ENCODE measurements at regions not wholly inside any gene's neighbourhood (a gene's known extent, or its start where the extent isn't known, plus 50 kb on each side); places are given as distances from the start of the nearest gene placed in this dataset.

GRCh38 chr18:54466248-54467005 lies 108.7 kb downstream of the C18orf54 start:
- Mint-ChIP-seq H3K27me3 (ENCODE audit: low read depth in 3 of 3) (peaks cover 0 to 5% (median 1%) of the 10 kb centered on the region in 3 donors), H3K4me3 (no peak overlapping the region), H3K9me3 (peaks cover 0 to 3% (median 2%) of the 10 kb centered on the region in 7 donors), H3K4me1 (no peaks in the 10 kb centered on the region), H3K27ac (no peak overlapping the region), H3K36me3 (no peaks in the 10 kb centered on the region)
- no peak for TF ChIP-seq CTCF (IDR thresholded peaks at IDR 0.05)
- no peak overlapping the region for H3K27ac ChIP-seq (ENCODE audit: low read depth in 1 of 2, low read length in 2 of 2)
- H3K4me3 ChIP-seq (replicated peaks in 1 of 3; ENCODE audit: low read depth in 2 of 3, low read length in 3 of 3) = no peak overlapping the region
- no peaks in the 10 kb centered on the region for H3K27me3 ChIP-seq (ENCODE audit: control insufficient read depth in 2 of 2, insufficient read depth in 2 of 2, low read length in 2 of 2)
- no peaks in the 10 kb centered on the region for H3K79me2 ChIP-seq (ENCODE audit: insufficient read depth, low read length)
- H3K36me3 ChIP-seq (replicated peaks in 1 of 2; ENCODE audit: control insufficient read depth in 1 of 2, insufficient read depth in 2 of 2, low read length in 2 of 2) = no peaks in the 10 kb centered on the region
- H3K9ac ChIP-seq (ENCODE audit: insufficient read depth, low read length, poor library complexity, severe bottlenecking) = no peak overlapping the region
- peaks cover 0 to 6% of the 10 kb centered on the region in 2 donors for H3K9me3 ChIP-seq (replicated peaks in 1 of 2; ENCODE audit: control insufficient read depth in 1 of 2, insufficient read depth in 1 of 2, low read length in 2 of 2)
- intact Hi-C loops (cut with micrococcal nuclease) = no loop called here
- H4K20me1 ChIP-seq (ENCODE audit: insufficient read depth, low read length) = no peaks in the 10 kb centered on the region
- WGBS (ENCODE audit: insufficient coverage) = 100% methylated on average over 1 of the region's 3 CpGs
- no peak for DNase-seq
- no peaks in the 10 kb centered on the region for H3K4me1 ChIP-seq (ENCODE audit: control insufficient read depth in 1 of 2, insufficient read depth in 2 of 2, low read length in 2 of 2)
- H2AFZ ChIP-seq (ENCODE audit: insufficient read depth, low read depth, low read length, poor library complexity, severe bottlenecking) = no peak overlapping the region
- no peak overlapping the region for H3K4me2 ChIP-seq (replicated peaks; ENCODE audit: extremely low read depth, low read length, poor library complexity, severe bottlenecking)

GRCh38 chr18:54479365-54479764 lies 111.7 kb upstream of the DYNAP start:
- H3K9me3 ChIP-seq (replicated peaks in 1 of 2; ENCODE audit: control insufficient read depth in 1 of 2, insufficient read depth in 1 of 2, low read length in 2 of 2) = no peaks in the 10 kb centered on the region
- no peaks in the 10 kb centered on the region for H3K27me3 ChIP-seq (ENCODE audit: control insufficient read depth in 2 of 2, insufficient read depth in 2 of 2, low read length in 2 of 2)
- no peak overlapping the region for H3K27ac Mint-ChIP-seq
- no CpG with 5 or more reads among the region's 5 CpGs for WGBS (ENCODE audit: insufficient coverage)
- no peak overlapping the region for H3K9ac ChIP-seq (ENCODE audit: insufficient read depth, low read length, poor library complexity, severe bottlenecking)
- no peak overlapping the region for H2AFZ ChIP-seq (ENCODE audit: insufficient read depth, low read depth, low read length, poor library complexity, severe bottlenecking)
- no peaks in the 10 kb centered on the region for H3K36me3 ChIP-seq (replicated peaks in 1 of 2; ENCODE audit: control insufficient read depth in 1 of 2, insufficient read depth in 2 of 2, low read length in 2 of 2)
- no peaks in the 10 kb centered on the region for H4K20me1 ChIP-seq (ENCODE audit: insufficient read depth, low read length)
- TF ChIP-seq CTCF (IDR thresholded peaks at IDR 0.05) = no peak
- no peaks in the 10 kb centered on the region for H3K4me1 ChIP-seq (ENCODE audit: control insufficient read depth in 1 of 2, insufficient read depth in 2 of 2, low read length in 2 of 2)
- H3K27me3 Mint-ChIP-seq (ENCODE audit: low read depth in 3 of 3) = peaks cover 0 to 4% (median under 1%) of the 10 kb centered on the region in 3 donors
- H3K4me2 ChIP-seq (replicated peaks; ENCODE audit: extremely low read depth, low read length, poor library complexity, severe bottlenecking) = no peak overlapping the region
- H3K4me3 ChIP-seq (replicated peaks in 1 of 3; ENCODE audit: low read depth in 2 of 3, low read length in 3 of 3) = no peak overlapping the region
- intact Hi-C loops (cut with micrococcal nuclease) = no loop called here
- H3K4me1 Mint-ChIP-seq = no peaks in the 10 kb centered on the region
- no peak for DNase-seq
- H3K4me3 Mint-ChIP-seq = no peak overlapping the region
- no peaks in the 10 kb centered on the region for H3K36me3 Mint-ChIP-seq
- no peak overlapping the region for H3K27ac ChIP-seq (ENCODE audit: low read depth in 1 of 2, low read length in 2 of 2)
- H3K79me2 ChIP-seq (ENCODE audit: insufficient read depth, low read length) = no peaks in the 10 kb centered on the region
- H3K9me3 Mint-ChIP-seq = peaks cover 0 to 1% (median 0%) of the 10 kb centered on the region in 7 donors
